ENCODE measurements at regions not wholly inside any gene's neighbourhood (a gene's known extent, or its start where the extent isn't known, plus 50 kb on each side); places are given as distances from the start of the nearest gene placed in this dataset.

GRCh38 chr13:58051807-58052375, 420.3 kb downstream of the PCDH17 start:
- FAIRE-seq (no peak), DNase-seq (ENCODE audit: insufficient read length, low spot score) (no peak)
- TF ChIP-seq POU2F2 (IDR thresholded peaks at IDR 0.05; ENCODE audit: low read depth, low read length) (no peak), SPI1 (IDR thresholded peaks at IDR 0.05; ENCODE audit: low read depth, low read length) (no peak), PAX5 (IDR thresholded peaks at IDR 0.05; ENCODE audit: insufficient read depth, low read length, severe bottlenecking) (no peak), POLR2AphosphoS5 (IDR thresholded peaks at IDR 0.05; ENCODE audit: low read depth, low read length) (no peak), TAF1 (IDR thresholded peaks at IDR 0.05; ENCODE audit: low read depth, low read length) (no peak), POLR2A (IDR thresholded peaks at IDR 0.05; ENCODE audit: low read depth, low read length) (no peak)

- no peak for DNase-seq (ENCODE audit: insufficient read length, low spot score)
- no peak for TF ChIP-seq SPI1 (IDR thresholded peaks at IDR 0.05; ENCODE audit: low read depth, low read length)
- no peak for TF ChIP-seq PAX5 (IDR thresholded peaks at IDR 0.05; ENCODE audit: insufficient read depth, low read length, severe bottlenecking)
- no peak for TF ChIP-seq POLR2A (IDR thresholded peaks at IDR 0.05; ENCODE audit: low read depth, low read length)
- no peak for TF ChIP-seq TAF1 (IDR thresholded peaks at IDR 0.05; ENCODE audit: low read depth, low read length)
- no peak for TF ChIP-seq POLR2AphosphoS5 (IDR thresholded peaks at IDR 0.05; ENCODE audit: low read depth, low read length)
- no peak for TF ChIP-seq POU2F2 (IDR thresholded peaks at IDR 0.05; ENCODE audit: low read depth, low read length)
- FAIRE-seq, result no peak
Observed at GRCh38 chr13:58056426-58056825, 424.9 kb downstream of the PCDH17 start.

GRCh38 chr13:58059624-58060023, 428.1 kb downstream of the PCDH17 start:
- FAIRE-seq (no peak), DNase-seq (ENCODE audit: insufficient read length, low spot score) (no peak)
- no peak for TF ChIP-seq PAX5 (IDR thresholded peaks at IDR 0.05; ENCODE audit: insufficient read depth, low read length, severe bottlenecking)

GRCh38 chr13:58080806-58081205, 449.3 kb downstream of the PCDH17 start:
- DNase-seq (ENCODE audit: insufficient read length, low spot score) (no peak), FAIRE-seq (no peak)
- no peak for TF ChIP-seq SPI1 (IDR thresholded peaks at IDR 0.05; ENCODE audit: low read depth, low read length)
- TF ChIP-seq PAX5 (IDR thresholded peaks at IDR 0.05; ENCODE audit: insufficient read depth, low read length, severe bottlenecking), result no peak
- no peak for TF ChIP-seq POU2F2 (IDR thresholded peaks at IDR 0.05; ENCODE audit: low read depth, low read length)
- TF ChIP-seq POLR2AphosphoS5 (IDR thresholded peaks at IDR 0.05; ENCODE audit: low read depth, low read length), result no peak
- TF ChIP-seq TAF1 (IDR thresholded peaks at IDR 0.05; ENCODE audit: low read depth, low read length), result no peak
- TF ChIP-seq POLR2A (IDR thresholded peaks at IDR 0.05; ENCODE audit: low read depth, low read length), result no peak

GRCh38 chr13:58081301-58081820, 449.8 kb downstream of the PCDH17 start:
- TF ChIP-seq PAX5 (IDR thresholded peaks at IDR 0.05; ENCODE audit: insufficient read depth, low read length, severe bottlenecking), result no peak
- TF ChIP-seq SPI1 (IDR thresholded peaks at IDR 0.05; ENCODE audit: low read depth, low read length), result no peak
- no peak for TF ChIP-seq TAF1 (IDR thresholded peaks at IDR 0.05; ENCODE audit: low read depth, low read length)
- no peak for TF ChIP-seq POU2F2 (IDR thresholded peaks at IDR 0.05; ENCODE audit: low read depth, low read length)
- TF ChIP-seq POLR2A (IDR thresholded peaks at IDR 0.05; ENCODE audit: low read depth, low read length), result no peak
- TF ChIP-seq POLR2AphosphoS5 (IDR thresholded peaks at IDR 0.05; ENCODE audit: low read depth, low read length), result no peak
- DNase-seq (ENCODE audit: insufficient read length, low spot score), result no peak
- FAIRE-seq, result no peak

GRCh38 chr13:58083064-58083463, 451.5 kb downstream of the PCDH17 start:
- FAIRE-seq (no peak), DNase-seq (ENCODE audit: insufficient read length, low spot score) (no peak)
- TF ChIP-seq POU2F2 (IDR thresholded peaks at IDR 0.05; ENCODE audit: low read depth, low read length) (no peak), POLR2AphosphoS5 (IDR thresholded peaks at IDR 0.05; ENCODE audit: low read depth, low read length) (no peak), PAX5 (IDR thresholded peaks at IDR 0.05; ENCODE audit: insufficient read depth, low read length, severe bottlenecking) (no peak), POLR2A (IDR thresholded peaks at IDR 0.05; ENCODE audit: low read depth, low read length) (no peak), SPI1 (IDR thresholded peaks at IDR 0.05; ENCODE audit: low read depth, low read length) (no peak), TAF1 (IDR thresholded peaks at IDR 0.05; ENCODE audit: low read depth, low read length) (no peak)

GRCh38 chr13:58085274-58085673, 453.7 kb downstream of the PCDH17 start:
- TF ChIP-seq PAX5 (IDR thresholded peaks at IDR 0.05; ENCODE audit: insufficient read depth, low read length, severe bottlenecking), result no peak
- no peak for TF ChIP-seq SPI1 (IDR thresholded peaks at IDR 0.05; ENCODE audit: low read depth, low read length)
- no peak for TF ChIP-seq POLR2A (IDR thresholded peaks at IDR 0.05; ENCODE audit: low read depth, low read length)
- no peak for TF ChIP-seq POLR2AphosphoS5 (IDR thresholded peaks at IDR 0.05; ENCODE audit: low read depth, low read length)
- TF ChIP-seq TAF1 (IDR thresholded peaks at IDR 0.05; ENCODE audit: low read depth, low read length), result no peak
- no peak for TF ChIP-seq POU2F2 (IDR thresholded peaks at IDR 0.05; ENCODE audit: low read depth, low read length)
- DNase-seq (ENCODE audit: insufficient read length, low spot score) (no peak), FAIRE-seq (no peak)

- TF ChIP-seq POLR2AphosphoS5 (IDR thresholded peaks at IDR 0.05; ENCODE audit: low read depth, low read length), result no peak
- TF ChIP-seq POLR2A (IDR thresholded peaks at IDR 0.05; ENCODE audit: low read depth, low read length), result no peak
- TF ChIP-seq PAX5 (IDR thresholded peaks at IDR 0.05; ENCODE audit: insufficient read depth, low read length, severe bottlenecking), result no peak
- no peak for TF ChIP-seq POU2F2 (IDR thresholded peaks at IDR 0.05; ENCODE audit: low read depth, low read length)
- TF ChIP-seq TAF1 (IDR thresholded peaks at IDR 0.05; ENCODE audit: low read depth, low read length), result no peak
- no peak for TF ChIP-seq SPI1 (IDR thresholded peaks at IDR 0.05; ENCODE audit: low read depth, low read length)
- no peak for DNase-seq (ENCODE audit: insufficient read length, low spot score)
- no peak for FAIRE-seq
Observed at GRCh38 chr13:58085819-58086218, 454.3 kb downstream of the PCDH17 start.

- TF ChIP-seq TAF1 (IDR thresholded peaks at IDR 0.05; ENCODE audit: low read depth, low read length), result no peak
- no peak for TF ChIP-seq POLR2A (IDR thresholded peaks at IDR 0.05; ENCODE audit: low read depth, low read length)
- FAIRE-seq (no peak), DNase-seq (ENCODE audit: insufficient read length, low spot score) (no peak)
Observed at GRCh38 chr13:58087566-58087965, 456.0 kb downstream of the PCDH17 start.

- DNase-seq (ENCODE audit: insufficient read length, low spot score) (no peak), FAIRE-seq (no peak)
- TF ChIP-seq POLR2AphosphoS5 (IDR thresholded peaks at IDR 0.05; ENCODE audit: low read depth, low read length), result no peak
- TF ChIP-seq TAF1 (IDR thresholded peaks at IDR 0.05; ENCODE audit: low read depth, low read length), result no peak
- no peak for TF ChIP-seq SPI1 (IDR thresholded peaks at IDR 0.05; ENCODE audit: low read depth, low read length)
- TF ChIP-seq POU2F2 (IDR thresholded peaks at IDR 0.05; ENCODE audit: low read depth, low read length), result no peak
- no peak for TF ChIP-seq POLR2A (IDR thresholded peaks at IDR 0.05; ENCODE audit: low read depth, low read length)
- TF ChIP-seq PAX5 (IDR thresholded peaks at IDR 0.05; ENCODE audit: insufficient read depth, low read length, severe bottlenecking), result no peak
Observed at GRCh38 chr13:58093394-58093793, 461.9 kb downstream of the PCDH17 start.

All from GM12891 (cell line).